ENCODE measurements at regions not wholly inside any gene's neighbourhood (a gene's known extent, or its start where the extent isn't known, plus 50 kb on each side); places are given as distances from the start of the nearest gene placed in this dataset.

GRCh38 chr21:15359251-15359650 lies 294.5 kb upstream of the NRIP1 start:
- no peak for TF ChIP-seq POLR2AphosphoS5 (IDR thresholded peaks at IDR 0.05)
- TF ChIP-seq CTCF (IDR thresholded peaks at IDR 0.05) = no peak
- TF ChIP-seq POLR2A (IDR thresholded peaks at IDR 0.05) = no peak

Data from suprapubic skin (tissue), 4 donors.